GM12864 (cell line): ENCODE measurements at regions not wholly inside any gene's neighbourhood (a gene's known extent, or its start where the extent isn't known, plus 50 kb on each side); places are given as distances from the start of the nearest gene placed in this dataset.

Experiments
- DNase-seq: peaks from one replicate; pipeline ENCODE4 v3.0.0-alpha.2; 2011; ENCODE audit warnings: low read depth
- H3K4me3 ChIP-seq: 2 replicates; pipeline ENCODE4 v1.5.1; 2011; ENCODE audit warnings: mild to moderate bottlenecking, low read depth, low read length, control low read depth
- TF ChIP-seq, protein P1 (sequence below): IDR thresholded peaks from 2 replicates; pipeline ENCODE4 v1.5.1; 2011; ENCODE audit warnings: low read depth, mild to moderate bottlenecking, moderate library complexity, low read length, control low read depth, inconsistent platforms; ENCODE audit errors: missing control alignments

GRCh38 chr20:12171923-12172524, 254.3 kb downstream of the BTBD3 start:
- DNase-seq: no peak
- H3K4me3 ChIP-seq: no peak overlapping the region
- TF ChIP-seq, protein P1, sequence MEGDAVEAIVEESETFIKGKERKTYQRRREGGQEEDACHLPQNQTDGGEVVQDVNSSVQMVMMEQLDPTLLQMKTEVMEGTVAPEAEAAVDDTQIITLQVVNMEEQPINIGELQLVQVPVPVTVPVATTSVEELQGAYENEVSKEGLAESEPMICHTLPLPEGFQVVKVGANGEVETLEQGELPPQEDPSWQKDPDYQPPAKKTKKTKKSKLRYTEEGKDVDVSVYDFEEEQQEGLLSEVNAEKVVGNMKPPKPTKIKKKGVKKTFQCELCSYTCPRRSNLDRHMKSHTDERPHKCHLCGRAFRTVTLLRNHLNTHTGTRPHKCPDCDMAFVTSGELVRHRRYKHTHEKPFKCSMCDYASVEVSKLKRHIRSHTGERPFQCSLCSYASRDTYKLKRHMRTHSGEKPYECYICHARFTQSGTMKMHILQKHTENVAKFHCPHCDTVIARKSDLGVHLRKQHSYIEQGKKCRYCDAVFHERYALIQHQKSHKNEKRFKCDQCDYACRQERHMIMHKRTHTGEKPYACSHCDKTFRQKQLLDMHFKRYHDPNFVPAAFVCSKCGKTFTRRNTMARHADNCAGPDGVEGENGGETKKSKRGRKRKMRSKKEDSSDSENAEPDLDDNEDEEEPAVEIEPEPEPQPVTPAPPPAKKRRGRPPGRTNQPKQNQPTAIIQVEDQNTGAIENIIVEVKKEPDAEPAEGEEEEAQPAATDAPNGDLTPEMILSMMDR: no peak

DNA sequence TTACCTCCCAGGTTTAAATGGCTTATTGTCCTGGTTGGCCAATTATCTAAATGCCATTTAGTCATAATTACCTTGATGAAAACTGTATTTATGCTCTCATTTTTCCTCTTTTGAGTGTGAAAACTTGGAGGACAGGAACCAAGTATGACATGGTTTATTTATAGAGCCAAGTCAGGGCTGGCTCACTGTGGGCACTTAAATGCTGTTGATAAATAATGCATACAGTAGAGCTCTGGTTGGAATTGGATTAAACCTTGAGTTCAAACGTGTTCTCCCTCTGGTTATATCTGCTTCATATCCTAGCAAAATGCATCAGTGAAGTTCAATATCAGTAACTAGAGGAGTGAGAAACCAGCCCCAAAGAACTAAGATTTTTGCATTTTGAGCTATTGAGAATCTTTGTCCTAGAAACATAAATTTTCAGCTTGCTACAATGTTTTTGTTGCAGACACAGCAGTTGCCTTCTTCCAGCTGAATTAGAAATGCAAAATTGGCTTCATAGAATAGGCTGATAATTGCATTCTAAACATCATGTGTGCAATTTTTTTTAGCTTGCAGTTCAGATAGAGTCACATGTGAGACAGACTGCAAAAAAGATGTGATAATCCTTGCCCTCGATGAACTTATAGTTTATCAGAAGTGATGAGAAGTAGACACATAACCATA, 255.8 kb downstream of the BTBD3 start:
- DNase-seq: no peak
- no peak overlapping the region for H3K4me3 ChIP-seq
- TF ChIP-seq, protein P1: no peak

GRCh38 chr20:12175538-12175937, 257.8 kb downstream of the BTBD3 start:
- TF ChIP-seq, protein P1: no peak
- no peak for DNase-seq
- no peak overlapping the region for H3K4me3 ChIP-seq

DNA sequence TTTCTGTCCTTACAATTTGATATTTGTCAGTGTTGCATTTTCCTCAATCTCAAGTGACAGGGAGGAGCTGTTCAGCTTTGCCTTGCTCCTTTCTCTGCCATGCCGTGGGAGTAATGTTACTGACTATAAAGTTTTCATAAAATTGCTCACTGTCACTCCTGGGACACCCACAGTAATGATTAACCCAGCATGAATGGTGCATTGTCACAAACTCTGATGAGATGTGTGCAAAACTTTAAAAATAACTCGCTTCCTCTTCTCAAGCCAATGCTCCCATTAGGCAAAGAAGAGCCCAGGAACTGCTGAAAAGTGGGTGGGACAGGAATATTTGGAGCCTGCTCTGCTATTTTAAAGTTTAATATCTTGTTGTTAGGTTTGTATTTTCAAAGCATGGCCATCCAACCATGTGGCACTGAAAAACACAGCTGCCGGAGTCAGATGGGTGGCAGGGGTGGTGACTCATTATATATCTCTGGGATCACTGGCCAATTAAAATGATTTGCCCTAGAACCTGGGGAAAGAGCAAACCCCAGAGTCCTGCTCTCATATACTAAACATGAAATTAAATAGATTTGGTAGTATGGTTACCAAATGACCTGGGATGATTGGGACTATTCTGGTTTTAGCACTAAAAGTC, 260.1 kb downstream of the BTBD3 start:
- TF ChIP-seq, protein P1: no peak
- no peak overlapping the region for H3K4me3 ChIP-seq

DNA sequence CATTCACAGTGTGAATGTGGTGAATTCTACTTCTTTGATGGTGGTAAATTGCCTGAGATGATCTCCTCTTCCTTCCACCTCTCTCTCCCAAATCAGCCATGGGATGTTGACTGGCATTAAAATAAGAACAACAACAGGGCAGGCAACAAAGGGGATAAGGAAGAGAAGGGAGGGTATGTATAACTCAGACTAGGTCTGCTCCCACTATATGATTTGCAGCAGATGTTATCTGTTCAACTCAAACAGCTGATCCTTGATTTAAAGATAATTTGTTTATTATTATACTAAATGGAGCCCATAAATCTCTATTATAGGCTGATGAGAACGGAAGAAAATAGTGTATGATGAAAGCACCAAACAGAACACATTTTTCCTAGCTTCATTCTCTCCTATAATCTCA, 262.0 kb downstream of the BTBD3 start:
- TF ChIP-seq, protein P1: no peak
- no peak for DNase-seq
- no peak overlapping the region for H3K4me3 ChIP-seq

More for the DNA sequence above, 260.1 kb downstream of the BTBD3 start:
- DNase-seq: no peak

GRCh38 chr20:12180107-12180661, 262.5 kb downstream of the BTBD3 start:
- no peak overlapping the region for H3K4me3 ChIP-seq
- no peak for DNase-seq
- TF ChIP-seq, protein P1: no peak
